ENCODE measurements at regions not wholly inside any gene's neighbourhood (a gene's known extent, or its start where the extent isn't known, plus 50 kb on each side); places are given as distances from the start of the nearest gene placed in this dataset.

DNA sequence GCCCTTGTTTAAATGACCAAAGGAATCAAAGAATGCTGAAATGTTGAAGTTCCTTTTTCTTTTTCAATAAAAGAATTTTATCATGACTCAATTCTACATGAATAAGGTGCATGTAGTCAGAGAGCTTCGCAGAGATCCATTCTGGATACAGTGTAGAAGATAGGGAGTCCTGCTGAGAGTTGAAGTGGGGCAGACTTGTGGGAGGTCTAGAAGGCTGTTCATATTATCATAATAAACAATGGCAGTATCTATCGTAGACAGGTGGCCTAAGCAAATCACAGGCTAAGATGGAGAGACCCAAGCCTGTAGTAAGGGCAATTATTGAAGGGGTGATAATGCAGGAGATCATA, 1322.0 kb upstream of the CELF4 start:
- Histone ChIP-seq H3K27ac (ENCODE audit: low read length) (no peak overlapping the region), H3K36me3 (ENCODE audit: control insufficient read depth in 2 of 2, insufficient read depth in 2 of 2, low read length in 2 of 2) (no peaks in the 10 kb centered on the region), H3K4me3 (ENCODE audit: low read length in 2 of 2) (no peak overlapping the region), H3K27me3 (ENCODE audit: control insufficient read depth in 1 of 2, insufficient read depth in 2 of 2, low read length in 2 of 2) (no peaks in the 10 kb centered on the region), H3K9me3 (ENCODE audit: control insufficient read depth in 2 of 2, low read length in 2 of 2) (no peaks in the 10 kb centered on the region), H3K4me1 (ENCODE audit: control insufficient read depth, insufficient read depth, low read length) (no peaks in the 10 kb centered on the region), H3K9ac (ENCODE audit: low read length in 2 of 2) (no peak overlapping the region)

DNA sequence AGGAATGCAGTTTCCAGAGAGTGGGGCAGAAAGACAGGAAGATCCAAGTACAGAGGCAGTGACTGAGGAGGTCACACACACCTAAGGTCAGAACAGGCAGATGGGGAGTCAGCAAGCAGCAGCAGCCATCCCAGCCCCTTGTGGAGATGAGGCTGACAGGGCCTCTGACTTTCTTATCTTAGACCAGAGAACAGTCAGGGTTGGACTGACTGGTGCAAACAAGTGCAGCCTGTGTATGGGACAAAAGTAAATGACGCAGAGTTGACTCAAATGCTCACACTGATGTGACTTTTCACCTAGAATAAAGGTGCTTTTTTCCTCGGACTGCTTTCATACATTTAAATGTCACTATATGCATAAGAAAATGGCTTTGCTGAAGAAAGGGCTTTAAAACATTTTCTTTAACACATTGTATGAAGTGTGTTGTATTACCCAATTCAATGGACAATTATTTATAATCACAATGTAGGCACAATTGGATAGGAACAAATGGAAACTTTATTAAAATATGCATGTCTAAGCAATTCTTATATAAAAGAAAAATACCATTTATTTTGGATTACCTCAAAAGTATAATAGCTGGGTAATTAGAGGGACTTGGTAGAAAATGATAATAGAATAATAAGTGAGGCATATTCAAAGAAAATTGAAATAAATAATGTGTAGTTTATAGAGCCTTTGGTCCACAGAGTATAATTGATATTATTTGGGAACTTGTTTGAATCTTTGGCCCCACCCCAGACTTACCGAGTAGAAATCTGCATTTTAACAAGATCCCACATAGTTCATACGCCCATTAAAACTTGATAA, 1321.5 kb upstream of the CELF4 start:
- no peaks in the 10 kb centered on the region for H3K9me3 ChIP-seq (ENCODE audit: control insufficient read depth in 2 of 2, low read length in 2 of 2)
- H3K27ac ChIP-seq (ENCODE audit: low read length) = no peak overlapping the region
- no peaks in the 10 kb centered on the region for H3K27me3 ChIP-seq (ENCODE audit: control insufficient read depth in 1 of 2, insufficient read depth in 2 of 2, low read length in 2 of 2)
- H3K36me3 ChIP-seq (ENCODE audit: control insufficient read depth in 2 of 2, insufficient read depth in 2 of 2, low read length in 2 of 2) = no peaks in the 10 kb centered on the region
- no peak overlapping the region for H3K4me3 ChIP-seq (ENCODE audit: low read length in 2 of 2)
- H3K4me1 ChIP-seq (ENCODE audit: control insufficient read depth, insufficient read depth, low read length) = no peaks in the 10 kb centered on the region
- H3K9ac ChIP-seq (ENCODE audit: low read length in 2 of 2) = no peak overlapping the region

GRCh38 chr18:38886235-38886634, 1320.6 kb upstream of the CELF4 start:
- H3K27ac ChIP-seq (ENCODE audit: low read length) = no peak overlapping the region
- no peak overlapping the region for H3K4me3 ChIP-seq (ENCODE audit: low read length in 2 of 2)
- H3K27me3 ChIP-seq (ENCODE audit: control insufficient read depth in 1 of 2, insufficient read depth in 2 of 2, low read length in 2 of 2) = no peaks in the 10 kb centered on the region
- no peaks in the 10 kb centered on the region for H3K4me1 ChIP-seq (ENCODE audit: control insufficient read depth, insufficient read depth, low read length)
- no peaks in the 10 kb centered on the region for H3K36me3 ChIP-seq (ENCODE audit: control insufficient read depth in 2 of 2, insufficient read depth in 2 of 2, low read length in 2 of 2)
- no peaks in the 10 kb centered on the region for H3K9me3 ChIP-seq (ENCODE audit: control insufficient read depth in 2 of 2, low read length in 2 of 2)
- H3K9ac ChIP-seq (ENCODE audit: low read length in 2 of 2) = no peak overlapping the region

- no peaks in the 10 kb centered on the region for H3K36me3 ChIP-seq (ENCODE audit: control insufficient read depth in 2 of 2, insufficient read depth in 2 of 2, low read length in 2 of 2)
- no peak overlapping the region for H3K27ac ChIP-seq (ENCODE audit: low read length)
Measured at GRCh38 chr18:38884050-38884449, 1318.5 kb upstream of the CELF4 start.

DNA sequence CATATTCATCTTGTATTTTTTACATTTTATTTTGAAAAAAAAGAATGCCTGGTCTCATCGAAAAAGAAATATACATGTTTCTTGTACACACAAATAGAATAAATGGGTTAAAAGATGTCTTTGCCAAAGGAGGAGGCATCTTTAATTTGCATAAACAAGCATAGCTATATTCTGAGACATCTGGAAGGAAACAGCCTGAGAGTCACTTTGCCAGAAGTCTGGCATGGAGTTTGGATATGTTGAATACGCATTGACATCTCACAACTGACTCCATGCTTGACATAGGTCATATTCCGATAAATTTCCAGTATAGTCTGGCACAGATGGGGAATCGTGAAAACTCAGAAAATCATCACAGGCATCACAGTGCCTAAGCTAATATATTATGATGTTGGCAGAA, 1317.5 kb upstream of the CELF4 start:
- H3K27ac ChIP-seq (ENCODE audit: low read length) = no peak overlapping the region
- H3K36me3 ChIP-seq (ENCODE audit: control insufficient read depth in 2 of 2, insufficient read depth in 2 of 2, low read length in 2 of 2) = no peaks in the 10 kb centered on the region
- H3K4me1 ChIP-seq (ENCODE audit: control insufficient read depth, insufficient read depth, low read length) = no peaks in the 10 kb centered on the region
- H3K27me3 ChIP-seq (ENCODE audit: control insufficient read depth in 1 of 2, insufficient read depth in 2 of 2, low read length in 2 of 2) = no peaks in the 10 kb centered on the region
- no peak overlapping the region for H3K4me3 ChIP-seq (ENCODE audit: low read length in 2 of 2)
- H3K9ac ChIP-seq (ENCODE audit: low read length in 2 of 2) = no peak overlapping the region
- no peaks in the 10 kb centered on the region for H3K9me3 ChIP-seq (ENCODE audit: control insufficient read depth in 2 of 2, low read length in 2 of 2)

More at GRCh38 chr18:38884050-38884449, 1318.5 kb upstream of the CELF4 start:
- Histone ChIP-seq H3K4me1 (ENCODE audit: control insufficient read depth, insufficient read depth, low read length) (no peaks in the 10 kb centered on the region), H3K4me3 (ENCODE audit: low read length in 2 of 2) (no peak overlapping the region), H3K9me3 (ENCODE audit: control insufficient read depth in 2 of 2, low read length in 2 of 2) (no peaks in the 10 kb centered on the region), H3K9ac (ENCODE audit: low read length in 2 of 2) (no peak overlapping the region), H3K27me3 (ENCODE audit: control insufficient read depth in 1 of 2, insufficient read depth in 2 of 2, low read length in 2 of 2) (no peaks in the 10 kb centered on the region)

- no peaks in the 10 kb centered on the region for H3K9me3 ChIP-seq (ENCODE audit: control insufficient read depth in 2 of 2, low read length in 2 of 2)
- H3K4me3 ChIP-seq (ENCODE audit: low read length in 2 of 2) = no peak overlapping the region
- no peaks in the 10 kb centered on the region for H3K27me3 ChIP-seq (ENCODE audit: control insufficient read depth in 1 of 2, insufficient read depth in 2 of 2, low read length in 2 of 2)
- no peaks in the 10 kb centered on the region for H3K4me1 ChIP-seq (ENCODE audit: control insufficient read depth, insufficient read depth, low read length)
- H3K36me3 ChIP-seq (ENCODE audit: control insufficient read depth in 2 of 2, insufficient read depth in 2 of 2, low read length in 2 of 2) = no peaks in the 10 kb centered on the region
- H3K27ac ChIP-seq (ENCODE audit: low read length) = no peak overlapping the region
- no peak overlapping the region for H3K9ac ChIP-seq (ENCODE audit: low read length in 2 of 2)
Measured at GRCh38 chr18:38879871-38880270, 1314.3 kb upstream of the CELF4 start.

- Histone ChIP-seq H3K36me3 (ENCODE audit: control insufficient read depth in 2 of 2, insufficient read depth in 2 of 2, low read length in 2 of 2) (no peaks in the 10 kb centered on the region), H3K27ac (ENCODE audit: low read length) (no peak overlapping the region), H3K9me3 (ENCODE audit: control insufficient read depth in 2 of 2, low read length in 2 of 2) (no peaks in the 10 kb centered on the region), H3K9ac (ENCODE audit: low read length in 2 of 2) (no peak overlapping the region), H3K4me3 (ENCODE audit: low read length in 2 of 2) (no peak overlapping the region), H3K4me1 (ENCODE audit: control insufficient read depth, insufficient read depth, low read length) (no peaks in the 10 kb centered on the region), H3K27me3 (ENCODE audit: control insufficient read depth in 1 of 2, insufficient read depth in 2 of 2, low read length in 2 of 2) (no peaks in the 10 kb centered on the region)
Measured at GRCh38 chr18:38872342-38872741, 1306.7 kb upstream of the CELF4 start.

- no peaks in the 10 kb centered on the region for H3K4me1 ChIP-seq (ENCODE audit: control insufficient read depth, insufficient read depth, low read length)
- H3K36me3 ChIP-seq (ENCODE audit: control insufficient read depth in 2 of 2, insufficient read depth in 2 of 2, low read length in 2 of 2) = no peaks in the 10 kb centered on the region
- H3K4me3 ChIP-seq (ENCODE audit: low read length in 2 of 2) = no peak overlapping the region
- no peak overlapping the region for H3K27ac ChIP-seq (ENCODE audit: low read length)
- H3K9ac ChIP-seq (ENCODE audit: low read length in 2 of 2) = no peak overlapping the region
- no peaks in the 10 kb centered on the region for H3K9me3 ChIP-seq (ENCODE audit: control insufficient read depth in 2 of 2, low read length in 2 of 2)
- H3K27me3 ChIP-seq (ENCODE audit: control insufficient read depth in 1 of 2, insufficient read depth in 2 of 2, low read length in 2 of 2) = no peaks in the 10 kb centered on the region
Measured at GRCh38 chr18:38868757-38869156, 1303.2 kb upstream of the CELF4 start.

DNA sequence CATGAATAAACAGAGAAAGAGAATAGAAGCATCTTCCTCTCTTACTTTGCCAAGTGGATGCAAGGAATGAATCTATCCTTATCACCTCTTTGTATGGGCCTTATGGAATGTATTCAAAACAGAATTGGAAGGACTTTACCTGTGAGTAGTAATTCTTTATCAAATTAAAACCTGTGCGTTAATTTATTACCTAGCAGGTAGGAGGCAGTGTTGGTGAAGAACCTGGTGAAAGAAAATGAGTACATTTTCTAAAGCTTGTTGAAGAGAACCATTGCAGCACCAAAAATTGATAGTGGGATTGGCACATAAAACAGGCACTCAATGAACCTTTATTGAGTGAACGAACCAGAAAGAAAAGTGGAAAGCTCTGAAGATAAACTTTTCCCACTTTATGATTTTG, 1302.1 kb upstream of the CELF4 start:
- Histone ChIP-seq H3K4me3 (ENCODE audit: low read length in 2 of 2) (no peak overlapping the region), H3K27ac (ENCODE audit: low read length) (no peak overlapping the region), H3K9ac (ENCODE audit: low read length in 2 of 2) (no peak overlapping the region), H3K4me1 (ENCODE audit: control insufficient read depth, insufficient read depth, low read length) (no peaks in the 10 kb centered on the region), H3K36me3 (ENCODE audit: control insufficient read depth in 2 of 2, insufficient read depth in 2 of 2, low read length in 2 of 2) (no peaks in the 10 kb centered on the region), H3K27me3 (ENCODE audit: control insufficient read depth in 1 of 2, insufficient read depth in 2 of 2, low read length in 2 of 2) (no peaks in the 10 kb centered on the region), H3K9me3 (ENCODE audit: control insufficient read depth in 2 of 2, low read length in 2 of 2) (no peaks in the 10 kb centered on the region)

DNA sequence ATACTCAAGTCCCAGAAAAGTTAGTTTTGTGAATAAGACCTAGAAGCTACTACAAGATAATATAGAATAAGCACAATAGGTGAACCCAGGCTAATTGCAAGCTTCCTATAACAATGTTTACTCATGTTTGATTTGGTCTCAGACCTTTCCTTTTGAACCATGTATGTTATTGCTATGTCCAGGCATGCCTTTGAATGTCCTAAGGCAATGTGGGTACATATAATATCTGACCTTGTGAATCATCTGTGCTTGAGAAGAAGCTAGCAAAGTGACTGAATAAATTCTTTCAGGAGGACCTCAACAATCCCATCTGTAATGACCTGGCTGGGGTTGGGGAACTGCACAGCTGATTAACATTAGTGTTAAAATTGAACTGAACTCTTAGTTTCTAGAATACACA, 1285.9 kb upstream of the CELF4 start:
- no peak overlapping the region for H3K4me3 ChIP-seq (ENCODE audit: low read length in 2 of 2)
- H3K27me3 ChIP-seq (ENCODE audit: control insufficient read depth in 1 of 2, insufficient read depth in 2 of 2, low read length in 2 of 2) = no peaks in the 10 kb centered on the region
- no peak overlapping the region for H3K27ac ChIP-seq (ENCODE audit: low read length)
- H3K9ac ChIP-seq (ENCODE audit: low read length in 2 of 2) = no peak overlapping the region
- no peaks in the 10 kb centered on the region for H3K9me3 ChIP-seq (ENCODE audit: control insufficient read depth in 2 of 2, low read length in 2 of 2)
- no peaks in the 10 kb centered on the region for H3K36me3 ChIP-seq (ENCODE audit: control insufficient read depth in 2 of 2, insufficient read depth in 2 of 2, low read length in 2 of 2)
- no peaks in the 10 kb centered on the region for H3K4me1 ChIP-seq (ENCODE audit: control insufficient read depth, insufficient read depth, low read length)

- Histone ChIP-seq H3K9me3 (ENCODE audit: control insufficient read depth in 2 of 2, low read length in 2 of 2) (no peaks in the 10 kb centered on the region), H3K4me1 (ENCODE audit: control insufficient read depth, insufficient read depth, low read length) (no peaks in the 10 kb centered on the region), H3K27me3 (ENCODE audit: control insufficient read depth in 1 of 2, insufficient read depth in 2 of 2, low read length in 2 of 2) (no peaks in the 10 kb centered on the region), H3K9ac (ENCODE audit: low read length in 2 of 2) (no peak overlapping the region), H3K36me3 (ENCODE audit: control insufficient read depth in 2 of 2, insufficient read depth in 2 of 2, low read length in 2 of 2) (no peaks in the 10 kb centered on the region), H3K27ac (ENCODE audit: low read length) (no peak overlapping the region), H3K4me3 (ENCODE audit: low read length in 2 of 2) (no peak overlapping the region)
Measured at GRCh38 chr18:38847326-38847725, 1281.7 kb upstream of the CELF4 start.

Data from stomach smooth muscle (tissue), 2 donors.